ENCODE measurements at regions not wholly inside any gene's neighbourhood (a gene's known extent, or its start where the extent isn't known, plus 50 kb on each side); places are given as distances from the start of the nearest gene placed in this dataset.

- Mint-ChIP-seq H3K36me3 (ENCODE audit: unreplicated experiment) (no peaks in the 10 kb centered on the region), H3K4me1 (ENCODE audit: unreplicated experiment) (no peaks in the 10 kb centered on the region), H3K4me3 (ENCODE audit: unreplicated experiment) (no peak overlapping the region), H3K27me3 (ENCODE audit: unreplicated experiment) (peaks cover 10% of the 10 kb centered on the region), H3K9me3 (ENCODE audit: unreplicated experiment) (no peaks in the 10 kb centered on the region), H3K27ac (ENCODE audit: unreplicated experiment) (no peak overlapping the region)
- no peak for TF ChIP-seq CTCF (IDR thresholded peaks at IDR 0.05)
- DNase-seq (ENCODE audit: extremely low spot score, unreplicated experiment): no peak
These were observed 265.0 kb upstream of the SLC8A1 start for GRCh38 chr2:40716879-40717278.

DNA sequence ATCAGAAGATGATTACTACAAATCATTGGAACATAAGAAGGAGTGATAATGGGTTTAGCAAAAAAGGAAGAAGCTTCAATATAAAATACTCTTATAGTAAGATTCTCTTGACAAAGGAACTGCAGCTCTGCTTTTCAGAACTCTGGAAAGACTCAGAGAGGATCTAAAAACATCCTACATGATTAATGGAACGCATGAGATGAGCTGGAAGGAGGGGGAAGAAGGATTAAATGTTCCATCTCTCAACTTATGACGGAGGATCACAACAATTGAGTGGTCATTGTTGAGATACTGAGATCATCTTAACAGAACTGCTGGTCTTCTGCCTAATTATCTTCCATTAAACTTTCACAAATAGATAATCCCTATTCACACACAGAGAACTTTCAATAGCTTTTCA is 267.5 kb upstream of the SLC8A1 start:
- Mint-ChIP-seq H3K27me3 (ENCODE audit: unreplicated experiment) (peaks cover 8% of the 10 kb centered on the region), H3K4me3 (ENCODE audit: unreplicated experiment) (no peak overlapping the region), H3K4me1 (ENCODE audit: unreplicated experiment) (no peaks in the 10 kb centered on the region), H3K27ac (ENCODE audit: unreplicated experiment) (no peak overlapping the region), H3K36me3 (ENCODE audit: unreplicated experiment) (no peaks in the 10 kb centered on the region), H3K9me3 (ENCODE audit: unreplicated experiment) (no peaks in the 10 kb centered on the region)
- TF ChIP-seq CTCF (IDR thresholded peaks at IDR 0.05): no peak
- no peak for DNase-seq (ENCODE audit: extremely low spot score, unreplicated experiment)

GRCh38 chr2:40721595-40721994 is 269.7 kb upstream of the SLC8A1 start:
- peaks cover 10% of the 10 kb centered on the region for H3K27me3 Mint-ChIP-seq (ENCODE audit: unreplicated experiment)
- DNase-seq (ENCODE audit: extremely low spot score, unreplicated experiment): no peak
- H3K4me1 Mint-ChIP-seq (ENCODE audit: unreplicated experiment): no peaks in the 10 kb centered on the region
- no peaks in the 10 kb centered on the region for H3K36me3 Mint-ChIP-seq (ENCODE audit: unreplicated experiment)
- no peak overlapping the region for H3K4me3 Mint-ChIP-seq (ENCODE audit: unreplicated experiment)
- no peaks in the 10 kb centered on the region for H3K9me3 Mint-ChIP-seq (ENCODE audit: unreplicated experiment)
- no peak for TF ChIP-seq CTCF (IDR thresholded peaks at IDR 0.05)
- H3K27ac Mint-ChIP-seq (ENCODE audit: unreplicated experiment): no peak overlapping the region

- no peaks in the 10 kb centered on the region for H3K36me3 Mint-ChIP-seq (ENCODE audit: unreplicated experiment)
- no peaks in the 10 kb centered on the region for H3K4me1 Mint-ChIP-seq (ENCODE audit: unreplicated experiment)
- H3K27me3 Mint-ChIP-seq (ENCODE audit: unreplicated experiment): peaks cover 10% of the 10 kb centered on the region
These were observed 271.3 kb upstream of the SLC8A1 start for GRCh38 chr2:40723194-40723593.

DNA sequence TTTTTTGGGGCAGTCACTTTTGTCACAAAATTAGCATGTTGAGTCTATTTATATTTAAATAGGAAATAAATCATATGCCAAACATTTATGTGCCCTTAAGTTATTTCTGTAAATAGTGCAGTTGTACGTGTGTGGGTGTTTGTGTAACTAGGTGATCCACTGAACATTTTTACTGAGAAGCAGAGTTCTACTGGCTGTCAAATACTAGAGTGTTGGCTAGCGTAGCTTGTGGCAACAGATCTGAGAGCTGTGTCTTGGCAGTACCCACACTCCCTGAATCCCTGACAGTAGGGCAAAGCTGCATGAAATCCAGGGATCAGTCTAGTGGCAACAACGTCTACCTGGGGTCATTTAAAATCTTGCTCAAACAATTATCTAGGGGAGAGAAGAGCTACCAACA is 273.1 kb upstream of the SLC8A1 start:
- no peak overlapping the region for H3K4me3 Mint-ChIP-seq (ENCODE audit: unreplicated experiment)
- TF ChIP-seq CTCF (IDR thresholded peaks at IDR 0.05): no peak
- H3K9me3 Mint-ChIP-seq (ENCODE audit: unreplicated experiment): no peaks in the 10 kb centered on the region
- no peaks in the 10 kb centered on the region for H3K36me3 Mint-ChIP-seq (ENCODE audit: unreplicated experiment)
- peaks cover 10% of the 10 kb centered on the region for H3K27me3 Mint-ChIP-seq (ENCODE audit: unreplicated experiment)
- no peak overlapping the region for H3K27ac Mint-ChIP-seq (ENCODE audit: unreplicated experiment)
- H3K4me1 Mint-ChIP-seq (ENCODE audit: unreplicated experiment): no peaks in the 10 kb centered on the region
- DNase-seq (ENCODE audit: extremely low spot score, unreplicated experiment): no peak

More at GRCh38 chr2:40723194-40723593, 271.3 kb upstream of the SLC8A1 start:
- Mint-ChIP-seq H3K9me3 (ENCODE audit: unreplicated experiment) (no peaks in the 10 kb centered on the region), H3K27ac (ENCODE audit: unreplicated experiment) (no peak overlapping the region), H3K4me3 (ENCODE audit: unreplicated experiment) (no peak overlapping the region)
- no peak for DNase-seq (ENCODE audit: extremely low spot score, unreplicated experiment)
- no peak for TF ChIP-seq CTCF (IDR thresholded peaks at IDR 0.05)
